Loucy (cell line): ENCODE measurements at regions not wholly inside any gene's neighbourhood (a gene's known extent, or its start where the extent isn't known, plus 50 kb on each side); places are given as distances from the start of the nearest gene placed in this dataset.

Experiments used
- H2AFZ ChIP-seq: fragments of 200-600 bp; sonication (generic); 2 replicates; pipeline ENCODE4 v1.6.0; 2016; ENCODE audit warnings: antibody characterized with exemption, mild to moderate bottlenecking, low read length, moderate library complexity
- H3F3A ChIP-seq: fragments of 200-600 bp; 2 replicates; pipeline ENCODE4 v1.6.0; 2016; ENCODE audit warnings: antibody characterized with exemption, low read depth, mild to moderate bottlenecking
- H3K27me3 ChIP-seq: fragments of 200-600 bp; sonication (generic); 2 replicates; pipeline ENCODE4 v1.6.1; 2014; ENCODE audit warnings: low read length, mild to moderate bottlenecking; ENCODE audit not compliant: insufficient read depth, poor library complexity, severe bottlenecking
- H3K36me3 ChIP-seq: fragments of 200-600 bp; sonication (generic); 2 replicates; pipeline ENCODE4 v1.6.1; 2016; ENCODE audit warnings: low read length; ENCODE audit not compliant: insufficient read depth
- H3K4me1 ChIP-seq: fragments of 200-600 bp; sonication (generic); 2 replicates; pipeline ENCODE4 v1.5.1; 2014; ENCODE audit warnings: low read length, mild to moderate bottlenecking; ENCODE audit not compliant: insufficient read depth, poor library complexity, severe bottlenecking
- H3K4me2 ChIP-seq: fragments of 200-600 bp; sonication (generic); 2 replicates; pipeline ENCODE4 v1.6.0; 2014; ENCODE audit warnings: antibody characterized with exemption, low read length, low read depth, mild to moderate bottlenecking; ENCODE audit not compliant: poor library complexity, severe bottlenecking
- H3K4me3 ChIP-seq: fragments of 200-600 bp; sonication (generic); 2 replicates; pipeline ENCODE4 v1.5.1; 2014; ENCODE audit warnings: low read length, mild to moderate bottlenecking, mixed read lengths; ENCODE audit not compliant: poor library complexity, severe bottlenecking
- H3K79me2 ChIP-seq: fragments of 200-600 bp; sonication (generic); 2 replicates; pipeline ENCODE4 v1.6.1; 2014; ENCODE audit warnings: low read length; ENCODE audit not compliant: insufficient read depth
- H3K9ac ChIP-seq: fragments of 200-600 bp; sonication (generic); 2 replicates; pipeline ENCODE4 v1.6.0; 2014; ENCODE audit warnings: mild to moderate bottlenecking, low read depth, low read length, moderate library complexity; ENCODE audit not compliant: poor library complexity, severe bottlenecking
- H3K9me2 ChIP-seq: fragments of 200-600 bp; sonication (generic); replicated peaks from 2 replicates; pipeline ENCODE4 v1.6.1; 2016; ENCODE audit warnings: low read depth, low read length, mixed read lengths
- H3K9me3 ChIP-seq: fragments of 200-600 bp; sonication (generic); 2 replicates; pipeline ENCODE4 v1.6.1; 2014; ENCODE audit warnings: mild to moderate bottlenecking, antibody characterized with exemption, low read length, low read depth; ENCODE audit not compliant: insufficient read depth
- H4K20me1 ChIP-seq: fragments of 200-600 bp; sonication (generic); 2 replicates; pipeline ENCODE4 v1.6.0; 2014; ENCODE audit warnings: antibody characterized with exemption, low read length, mild to moderate bottlenecking; ENCODE audit not compliant: insufficient read depth, poor library complexity, severe bottlenecking
- EZH2phosphoT487 ChIP-seq: fragments of 200-600 bp; IDR thresholded peaks from 2 replicates; pipeline ENCODE4 v1.6.1; 2018; ENCODE audit warnings: antibody characterized with exemption, mild to moderate bottlenecking, moderate library complexity, borderline replicate concordance
- TF ChIP-seq, protein P1 (sequence below): fragments of 200-600 bp; sonication (generic); conservative IDR thresholded peaks from 2 replicates; pipeline ENCODE4 v1.5.1; 2014; ENCODE audit warnings: mild to moderate bottlenecking, antibody characterized with exemption, low read length

DNA sequence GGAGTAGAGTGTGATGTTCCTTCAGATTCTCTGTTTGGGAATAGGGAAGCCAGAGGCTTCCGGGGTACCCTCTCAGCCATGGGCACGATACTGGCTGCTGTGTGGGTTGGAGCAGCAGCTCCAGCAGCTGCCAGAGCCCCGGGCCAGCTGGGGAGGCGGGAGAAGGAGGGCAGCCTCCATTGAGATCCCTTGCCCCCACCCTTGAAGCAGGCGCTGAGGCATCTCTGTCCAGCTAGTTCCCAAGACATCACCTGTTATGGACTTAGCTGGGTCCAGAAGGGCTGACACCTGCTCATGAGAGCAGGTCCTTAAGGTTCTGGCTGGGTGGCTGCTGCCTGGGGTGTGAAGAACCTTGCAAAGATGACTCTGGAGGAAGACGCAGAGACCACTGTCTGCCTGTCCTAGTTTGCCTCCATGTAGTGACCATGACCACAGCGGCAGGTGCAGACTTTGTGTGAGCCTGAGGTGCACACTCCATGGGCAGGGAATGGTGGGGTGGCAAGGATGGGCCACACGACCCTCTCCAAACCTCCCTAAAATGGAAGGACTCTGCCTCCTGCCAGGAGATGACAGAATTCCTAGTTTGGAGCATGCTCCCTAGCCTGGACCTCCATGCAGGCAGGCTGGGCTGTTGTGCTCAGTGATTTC lies 222.6 kb upstream of the C1orf174 start:
- TF ChIP-seq EZH2phosphoT487, result no peak
- TF ChIP-seq, protein P1, sequence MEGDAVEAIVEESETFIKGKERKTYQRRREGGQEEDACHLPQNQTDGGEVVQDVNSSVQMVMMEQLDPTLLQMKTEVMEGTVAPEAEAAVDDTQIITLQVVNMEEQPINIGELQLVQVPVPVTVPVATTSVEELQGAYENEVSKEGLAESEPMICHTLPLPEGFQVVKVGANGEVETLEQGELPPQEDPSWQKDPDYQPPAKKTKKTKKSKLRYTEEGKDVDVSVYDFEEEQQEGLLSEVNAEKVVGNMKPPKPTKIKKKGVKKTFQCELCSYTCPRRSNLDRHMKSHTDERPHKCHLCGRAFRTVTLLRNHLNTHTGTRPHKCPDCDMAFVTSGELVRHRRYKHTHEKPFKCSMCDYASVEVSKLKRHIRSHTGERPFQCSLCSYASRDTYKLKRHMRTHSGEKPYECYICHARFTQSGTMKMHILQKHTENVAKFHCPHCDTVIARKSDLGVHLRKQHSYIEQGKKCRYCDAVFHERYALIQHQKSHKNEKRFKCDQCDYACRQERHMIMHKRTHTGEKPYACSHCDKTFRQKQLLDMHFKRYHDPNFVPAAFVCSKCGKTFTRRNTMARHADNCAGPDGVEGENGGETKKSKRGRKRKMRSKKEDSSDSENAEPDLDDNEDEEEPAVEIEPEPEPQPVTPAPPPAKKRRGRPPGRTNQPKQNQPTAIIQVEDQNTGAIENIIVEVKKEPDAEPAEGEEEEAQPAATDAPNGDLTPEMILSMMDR, result no peak
- no peak overlapping the region for H3K4me3 ChIP-seq
- H3K9me3 ChIP-seq, result no peaks in the 10 kb centered on the region; the same call in 1 of the 2 replicates
- no peak overlapping the region for H3K9ac ChIP-seq
- H3K79me2 ChIP-seq, result no peaks in the 10 kb centered on the region
- no peaks in the 10 kb centered on the region for H4K20me1 ChIP-seq
- no peaks in the 10 kb centered on the region for H3K9me2 ChIP-seq
- H2AFZ ChIP-seq, result no peak overlapping the region
- H3K4me1 ChIP-seq, result no peaks in the 10 kb centered on the region
- H3K36me3 ChIP-seq, result no peaks in the 10 kb centered on the region
- no peaks in the 10 kb centered on the region for H3K27me3 ChIP-seq
- no peaks in the 10 kb centered on the region for H3F3A ChIP-seq
- H3K4me2 ChIP-seq, result no peak overlapping the region

DNA sequence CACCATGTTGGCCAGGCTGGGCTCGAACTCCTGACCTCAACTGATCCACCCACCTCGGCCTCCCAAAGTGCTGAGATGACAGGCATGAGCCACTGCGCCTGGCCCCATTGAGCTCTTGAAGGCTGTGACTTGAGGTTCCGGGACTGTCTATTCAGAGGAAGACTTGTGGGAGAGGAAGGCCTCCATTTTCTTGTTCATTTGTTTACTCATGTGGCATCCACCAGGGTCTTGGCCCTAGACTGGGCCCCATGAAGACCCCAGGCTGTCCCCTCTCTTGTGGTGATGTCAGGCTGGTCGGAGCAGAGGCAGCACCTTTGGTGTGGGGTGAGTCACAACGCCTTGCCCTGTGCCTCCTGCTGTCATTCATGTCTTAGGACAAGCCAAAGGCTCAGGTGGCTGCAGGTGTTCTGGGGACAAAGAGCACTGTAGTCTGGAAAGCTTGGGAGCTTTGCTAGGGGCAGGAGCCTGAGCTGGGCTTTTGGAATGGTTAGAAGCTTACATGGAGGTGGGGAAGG lies 224.6 kb upstream of the C1orf174 start:
- Histone ChIP-seq H3K79me2 (no peaks in the 10 kb centered on the region), H3K4me1 (no peaks in the 10 kb centered on the region), H3K36me3 (no peaks in the 10 kb centered on the region), H3K9me3 (no peaks in the 10 kb centered on the region; the same call in 1 of the 2 replicates), H3F3A (no peaks in the 10 kb centered on the region), H3K9ac (no peak overlapping the region), H3K4me3 (no peak overlapping the region), H3K9me2 (no peaks in the 10 kb centered on the region), H3K27me3 (no peaks in the 10 kb centered on the region), H4K20me1 (no peaks in the 10 kb centered on the region), H2AFZ (no peak overlapping the region), H3K4me2 (no peak overlapping the region)
- TF ChIP-seq, protein P1, result no peak
- no peak for TF ChIP-seq EZH2phosphoT487

DNA sequence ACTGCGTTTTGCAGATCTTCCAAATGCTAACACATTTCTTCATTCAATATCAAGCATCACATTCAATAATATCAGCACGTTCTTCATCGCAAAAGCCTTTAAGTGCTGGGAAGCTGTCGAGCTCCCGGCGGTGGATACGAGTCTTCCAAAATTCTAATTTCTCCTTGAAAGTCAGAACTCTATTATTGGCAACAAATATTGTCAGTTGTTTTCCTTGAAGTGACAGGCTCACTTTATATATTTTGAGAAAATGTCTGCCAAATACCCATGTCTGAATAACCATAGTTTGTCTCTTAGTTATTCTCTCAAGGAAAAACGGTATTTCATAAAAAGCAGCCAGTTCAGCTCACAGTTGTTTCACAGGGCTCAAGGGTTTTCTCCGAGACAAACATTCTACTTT lies 226.2 kb upstream of the C1orf174 start:
- TF ChIP-seq, protein P1, result no peak
- no peak for TF ChIP-seq EZH2phosphoT487
- no peaks in the 10 kb centered on the region; the same call in 1 of the 2 replicates for H3K9me3 ChIP-seq
- no peaks in the 10 kb centered on the region for H3K27me3 ChIP-seq

More for the DNA sequence above, 226.2 kb upstream of the C1orf174 start:
- H3F3A ChIP-seq, result no peaks in the 10 kb centered on the region
- H3K9ac ChIP-seq, result no peak overlapping the region
- H3K4me2 ChIP-seq, result no peak overlapping the region
- H3K36me3 ChIP-seq, result no peaks in the 10 kb centered on the region
- no peaks in the 10 kb centered on the region for H3K79me2 ChIP-seq
- H4K20me1 ChIP-seq, result no peaks in the 10 kb centered on the region
- H2AFZ ChIP-seq, result no peak overlapping the region
- H3K4me3 ChIP-seq, result no peak overlapping the region
- H3K4me1 ChIP-seq, result no peaks in the 10 kb centered on the region
- no peaks in the 10 kb centered on the region for H3K9me2 ChIP-seq
